Adipocyte (in vitro differentiated cells): ENCODE measurements at regions not wholly inside any gene's neighbourhood (a gene's known extent, or its start where the extent isn't known, plus 50 kb on each side); places are given as distances from the start of the nearest gene placed in this dataset.
"Not testable (repeated sequence)": the region's sequence is repeated elsewhere in the genome, so short reads cannot be mapped to it uniquely, and the experiment has no call there.

ENCODE experiments used
- DNase-seq: peaks from one replicate; pipeline ENCODE4 v3.0.0-alpha.2; 2015; ENCODE audit warnings: low read depth
- H3K27me3 ChIP-seq: replicated peaks from 2 replicates; pipeline ENCODE4 v1.7.0; 2013; ENCODE audit warnings: mild to moderate bottlenecking, low read length, moderate library complexity; ENCODE audit not compliant: control insufficient read depth, insufficient read depth
- H3K36me3 ChIP-seq: 2 replicates; pipeline ENCODE4 v1.7.0; 2013; ENCODE audit warnings: low read length, mild to moderate bottlenecking, moderate library complexity; ENCODE audit not compliant: control insufficient read depth, insufficient read depth, severe bottlenecking
- H3K4me1 ChIP-seq: 2 replicates; pipeline ENCODE4 v1.7.0; 2013; ENCODE audit warnings: mild to moderate bottlenecking, low read length, moderate library complexity; ENCODE audit not compliant: control insufficient read depth, insufficient read depth
- H3K4me3 ChIP-seq: 2 replicates; pipeline ENCODE4 v1.7.0; 2013; ENCODE audit warnings: mild to moderate bottlenecking, low read length, moderate library complexity
- H3K9ac ChIP-seq: 2 replicates; pipeline ENCODE4 v1.7.0; 2013; ENCODE audit warnings: mild to moderate bottlenecking, low read length, moderate library complexity
- H3K9me3 ChIP-seq: 2 replicates; pipeline ENCODE4 v1.7.0; 2013; ENCODE audit warnings: mild to moderate bottlenecking, low read length, moderate library complexity; ENCODE audit not compliant: control insufficient read depth

DNA sequence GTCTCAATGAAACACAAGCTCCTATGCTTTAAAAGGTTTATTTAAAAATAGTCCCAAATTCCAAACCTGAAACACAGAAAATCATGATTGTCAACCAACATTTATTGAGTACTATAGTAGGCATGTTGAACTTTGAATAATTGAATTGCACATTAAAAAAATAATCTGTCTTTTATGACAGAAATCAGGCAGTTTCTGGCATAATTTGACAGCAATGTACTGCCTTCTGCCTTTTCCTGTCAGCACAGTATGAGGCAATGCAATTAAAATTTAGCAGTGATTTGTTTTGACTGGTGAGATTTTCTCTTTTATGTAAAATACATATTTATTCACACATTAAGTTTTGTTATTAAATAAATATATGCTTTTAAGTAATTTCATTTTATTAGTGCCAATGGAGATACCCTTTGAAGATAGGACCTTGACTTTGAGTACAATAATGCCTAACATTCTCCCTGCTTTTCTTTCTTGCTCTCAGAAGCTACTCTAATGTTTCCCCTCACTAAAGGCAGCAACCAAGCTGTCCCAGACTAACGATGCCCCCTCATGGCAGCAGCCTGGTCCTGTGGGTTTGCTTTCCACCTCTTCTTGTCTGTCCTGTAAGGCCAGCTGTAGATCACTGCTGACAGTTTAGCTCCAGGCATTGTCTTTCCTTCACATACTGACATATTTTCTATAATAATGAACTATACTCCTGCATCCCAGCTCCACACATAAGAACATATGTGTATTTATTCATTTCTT, 346.7 kb downstream of the IL20RB start:
- Histone ChIP-seq H3K4me1 (no peaks in the 10 kb centered on the region), H3K9me3 (no peaks in the 10 kb centered on the region), H3K9ac (no peak overlapping the region), H3K4me3 (no peak overlapping the region), H3K36me3 (no peaks in the 10 kb centered on the region), H3K27me3 (no peaks in the 10 kb centered on the region)
- no peak for DNase-seq

DNA sequence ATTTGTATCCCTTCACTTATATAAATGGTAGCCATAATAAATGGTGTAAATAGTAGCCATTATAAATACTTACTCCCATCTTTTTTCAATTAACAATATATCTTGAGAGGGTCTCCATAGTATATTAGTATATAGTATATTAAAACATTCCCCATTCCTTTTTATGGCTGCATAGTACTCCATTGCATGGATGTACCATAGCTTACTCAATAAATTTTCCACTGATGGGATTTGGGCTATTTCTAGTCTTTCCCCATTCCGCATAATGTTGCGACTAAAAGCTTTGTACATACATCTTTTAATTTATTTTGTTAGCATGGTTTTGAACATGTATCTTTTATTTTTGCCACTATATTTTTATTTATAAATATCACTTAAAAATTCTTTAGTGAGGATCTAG, 366.3 kb downstream of the IL20RB start:
- H3K9ac ChIP-seq, result no peak overlapping the region

DNA sequence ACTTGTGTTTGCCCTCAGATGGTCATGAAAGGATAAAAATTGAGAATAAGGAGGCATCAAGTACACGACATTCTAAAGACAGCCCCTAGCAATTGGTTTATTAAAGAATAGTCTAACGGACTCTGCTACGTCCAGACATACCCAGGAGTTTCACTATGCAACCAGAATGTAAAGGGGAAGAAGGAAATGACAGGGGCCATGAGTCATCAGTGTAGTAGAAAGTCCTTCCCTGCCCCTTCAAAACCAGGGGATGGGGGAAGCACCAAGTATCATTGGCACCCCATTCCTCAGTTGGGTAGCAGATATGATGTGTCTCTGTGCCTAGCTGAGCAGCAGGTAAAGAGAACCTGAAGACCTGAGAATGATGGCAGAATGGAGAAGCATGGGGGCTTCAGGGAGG, 367.4 kb downstream of the IL20RB start:
- Histone ChIP-seq H3K9ac (no peak overlapping the region), H3K4me3 (no peak overlapping the region), H3K36me3 (no peaks in the 10 kb centered on the region), H3K27me3 (no peaks in the 10 kb centered on the region), H3K4me1 (no peaks in the 10 kb centered on the region), H3K9me3 (peaks cover 6% of the 10 kb centered on the region)
- no peak for DNase-seq

More for the DNA sequence above, 366.3 kb downstream of the IL20RB start:
- DNase-seq, result no peak
- Histone ChIP-seq H3K4me3 (no peak overlapping the region), H3K36me3 (no peaks in the 10 kb centered on the region), H3K27me3 (no peaks in the 10 kb centered on the region), H3K4me1 (no peaks in the 10 kb centered on the region), H3K9me3 (peaks cover 6% of the 10 kb centered on the region)

DNA sequence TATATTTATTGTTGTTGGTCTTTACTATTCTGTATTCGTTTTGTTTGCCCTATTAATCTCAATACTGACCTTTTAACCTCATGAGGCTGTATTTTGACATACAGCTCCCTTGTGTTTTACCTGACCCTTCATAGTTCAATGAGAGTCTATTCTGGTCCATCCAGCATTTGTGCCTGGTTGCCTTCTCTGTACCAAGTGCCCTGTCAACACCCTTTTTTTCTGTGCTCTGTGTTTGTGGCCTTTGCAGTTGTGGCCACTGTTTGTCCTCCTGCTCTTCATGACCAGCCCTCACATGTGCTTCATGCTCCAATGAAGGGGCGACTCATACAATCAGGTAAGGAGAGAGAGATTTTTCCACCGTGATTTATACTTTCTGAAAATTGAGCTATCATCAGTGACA, 368.2 kb downstream of the IL20RB start:
- Histone ChIP-seq H3K27me3 (no peaks in the 10 kb centered on the region), H3K4me1 (no peaks in the 10 kb centered on the region), H3K9me3 (peaks cover 6% of the 10 kb centered on the region), H3K36me3 (no peaks in the 10 kb centered on the region), H3K9ac (no peak overlapping the region), H3K4me3 (no peak overlapping the region)
- no peak for DNase-seq

DNA sequence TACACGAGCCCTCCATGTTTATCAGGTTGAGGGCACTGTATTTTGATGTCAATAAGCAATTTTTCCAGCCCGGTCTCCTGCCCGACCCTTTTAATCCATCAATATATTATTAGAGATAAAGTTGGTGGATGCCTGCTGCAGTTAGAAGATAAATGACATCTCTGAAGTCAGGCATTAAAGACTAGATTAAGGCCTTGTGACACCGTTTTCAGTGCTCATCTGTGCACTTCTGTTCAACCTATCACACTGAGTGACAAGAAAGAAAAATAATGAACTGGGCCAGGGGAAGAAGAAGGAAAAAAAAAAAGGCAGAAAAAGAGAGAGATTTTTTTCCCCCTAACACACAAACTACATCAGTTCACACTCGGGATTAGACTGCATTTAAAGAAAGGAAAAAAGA, 371.8 kb downstream of the IL20RB start:
- H3K36me3 ChIP-seq, result no peaks in the 10 kb centered on the region
- no peaks in the 10 kb centered on the region for H3K27me3 ChIP-seq
- no peak overlapping the region for H3K4me3 ChIP-seq
- H3K4me1 ChIP-seq, result no peaks in the 10 kb centered on the region
- no peak for DNase-seq
- no peak overlapping the region for H3K9ac ChIP-seq
- peaks cover 3% of the 10 kb centered on the region for H3K9me3 ChIP-seq

DNA sequence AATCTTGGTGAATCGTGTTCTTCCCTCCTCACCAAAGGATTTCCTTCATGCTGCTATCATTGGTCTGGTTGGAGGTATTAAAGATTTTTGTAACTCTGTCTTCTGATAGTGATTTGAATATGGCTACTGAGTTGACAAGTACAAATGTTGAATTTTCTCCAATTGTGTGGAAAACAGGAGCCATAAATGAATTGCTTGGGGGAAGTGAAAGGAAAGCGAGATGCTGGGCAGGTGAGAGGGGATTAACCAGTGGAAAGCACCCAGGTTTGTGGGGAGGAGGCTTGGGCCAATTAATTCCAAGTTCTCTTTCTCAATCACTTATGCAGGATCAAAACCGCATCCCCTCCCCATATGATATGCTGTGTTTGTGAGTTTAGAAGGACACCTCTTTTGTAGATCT, 372.5 kb downstream of the IL20RB start:
- Histone ChIP-seq H3K27me3 (no peaks in the 10 kb centered on the region), H3K4me3 (no peak overlapping the region), H3K9ac (no peak overlapping the region), H3K9me3 (peaks cover 3% of the 10 kb centered on the region), H3K36me3 (no peaks in the 10 kb centered on the region), H3K4me1 (no peaks in the 10 kb centered on the region)
- DNase-seq, result no peak

DNA sequence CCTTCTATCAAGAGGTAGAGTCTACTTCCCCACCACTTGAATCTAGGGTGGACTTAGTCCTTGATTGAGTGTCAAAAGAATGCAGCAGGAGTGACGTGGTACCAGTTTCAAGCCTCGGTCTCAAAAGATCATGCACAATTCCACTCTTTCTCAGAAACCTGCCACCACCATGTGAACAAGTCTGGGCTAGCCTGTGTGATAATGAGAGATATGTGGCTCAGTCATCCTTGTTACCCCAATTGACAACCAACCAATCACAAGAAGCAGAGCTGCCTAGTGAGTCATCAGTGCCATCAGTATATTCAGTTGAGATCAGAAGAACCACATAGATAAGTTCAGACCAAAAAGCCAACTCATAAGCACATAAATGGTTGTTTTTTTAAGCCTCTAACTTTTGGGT, 374.5 kb downstream of the IL20RB start:
- Histone ChIP-seq H3K27me3 (no peaks in the 10 kb centered on the region), H3K9ac (no peak overlapping the region), H3K4me1 (no peaks in the 10 kb centered on the region), H3K4me3 (no peak overlapping the region), H3K36me3 (no peaks in the 10 kb centered on the region), H3K9me3 (peaks cover 3% of the 10 kb centered on the region)
- DNase-seq, result no peak

DNA sequence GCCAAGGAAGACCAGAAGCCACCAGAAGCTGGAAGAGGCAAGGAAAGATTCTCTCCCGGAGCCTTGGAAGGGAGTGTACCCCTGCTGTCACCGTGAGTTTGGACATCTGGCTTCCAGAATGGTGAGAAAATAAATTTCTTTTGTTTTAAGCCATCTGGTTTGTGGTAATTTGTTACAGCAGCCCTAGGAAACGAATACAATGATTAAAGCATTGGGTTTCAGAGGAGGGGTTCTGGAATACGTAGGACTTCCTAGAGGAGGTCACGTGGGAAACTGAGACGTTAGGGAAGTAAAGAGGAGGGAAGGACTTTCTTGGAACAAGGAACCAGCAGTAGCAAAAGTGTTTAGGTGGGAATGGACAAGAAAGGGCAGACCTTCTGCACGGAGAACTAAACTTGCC, 377.7 kb downstream of the IL20RB start:
- no peaks in the 10 kb centered on the region for H3K9me3 ChIP-seq
- no peaks in the 10 kb centered on the region for H3K27me3 ChIP-seq
- H3K9ac ChIP-seq, result no peak overlapping the region
- H3K36me3 ChIP-seq, result no peaks in the 10 kb centered on the region
- DNase-seq, result no peak
- H3K4me1 ChIP-seq, result no peaks in the 10 kb centered on the region
- H3K4me3 ChIP-seq, result no peak overlapping the region

DNA sequence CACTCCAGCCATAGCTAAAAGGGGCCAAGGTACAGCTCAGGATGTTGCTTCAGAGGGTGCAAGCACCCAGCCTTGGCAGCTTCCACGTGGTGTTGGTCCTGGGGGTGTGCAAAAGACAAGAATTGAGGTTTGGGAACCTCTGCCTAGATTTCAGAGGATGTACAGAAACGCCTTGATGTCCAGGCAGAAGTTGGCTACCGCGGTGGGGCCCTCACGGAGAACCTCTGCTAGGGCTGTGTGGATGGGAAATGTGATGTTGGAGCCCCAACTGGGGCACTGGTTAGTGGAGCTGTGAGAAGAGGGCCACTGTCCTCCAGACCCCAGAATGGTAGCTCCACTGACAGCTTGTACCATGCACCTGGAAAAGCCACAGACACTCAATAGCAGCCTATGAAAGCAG, 380.6 kb downstream of the IL20RB start:
- H3K9me3 ChIP-seq, DNase-seq, H3K4me1 ChIP-seq, H3K36me3 ChIP-seq, H3K27me3 ChIP-seq, H3K9ac ChIP-seq, H3K4me3 ChIP-seq: not testable (repeated sequence)

DNA sequence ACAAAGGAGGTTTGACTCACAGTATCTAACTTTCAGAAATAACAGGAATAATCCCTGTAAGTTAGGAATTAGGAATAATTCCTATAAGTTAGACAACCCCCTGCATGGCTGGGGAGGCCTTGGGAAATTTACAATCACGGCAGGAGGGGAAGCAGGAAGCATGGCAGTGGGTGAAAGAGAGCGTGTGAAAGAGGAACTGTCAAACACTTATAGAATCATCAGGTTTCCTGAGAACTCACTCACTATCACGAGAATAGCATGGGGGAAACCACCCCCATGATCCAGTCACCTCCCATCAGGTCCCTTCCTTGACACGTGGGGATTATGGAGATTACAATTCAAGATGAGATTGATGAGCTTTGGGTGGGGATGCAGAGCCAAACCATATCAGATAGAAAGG, 385.5 kb downstream of the IL20RB start:
- no peak overlapping the region for H3K9ac ChIP-seq
- H3K4me3 ChIP-seq, result no peak overlapping the region
- H3K4me1 ChIP-seq, result no peaks in the 10 kb centered on the region
- no peaks in the 10 kb centered on the region for H3K9me3 ChIP-seq
- H3K27me3 ChIP-seq, result no peaks in the 10 kb centered on the region
- no peaks in the 10 kb centered on the region for H3K36me3 ChIP-seq
- DNase-seq, result no peak

DNA sequence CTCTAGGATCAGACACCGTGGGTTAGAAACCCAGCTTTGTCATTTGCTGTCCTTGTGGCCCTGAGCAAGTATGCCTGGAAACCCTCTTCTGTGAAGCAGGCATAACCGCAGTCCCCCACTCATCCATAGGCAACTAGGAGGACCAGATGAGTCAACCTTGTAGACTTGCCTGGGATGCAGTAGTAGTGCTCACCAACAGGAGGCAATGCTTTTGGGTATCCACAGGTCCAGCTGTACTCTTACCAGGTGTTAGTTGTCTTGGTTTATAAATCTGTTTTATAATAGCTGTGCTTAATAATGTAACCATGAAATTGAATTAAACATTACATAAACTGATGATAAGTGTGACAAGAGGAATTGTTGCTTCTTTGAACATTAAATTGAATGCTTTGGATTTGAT, 389.3 kb downstream of the IL20RB start:
- Histone ChIP-seq H3K9ac (no peak overlapping the region), H3K4me1 (no peaks in the 10 kb centered on the region), H3K27me3 (no peaks in the 10 kb centered on the region), H3K36me3 (no peaks in the 10 kb centered on the region), H3K4me3 (no peak overlapping the region), H3K9me3 (no peaks in the 10 kb centered on the region)
- no peak for DNase-seq

DNA sequence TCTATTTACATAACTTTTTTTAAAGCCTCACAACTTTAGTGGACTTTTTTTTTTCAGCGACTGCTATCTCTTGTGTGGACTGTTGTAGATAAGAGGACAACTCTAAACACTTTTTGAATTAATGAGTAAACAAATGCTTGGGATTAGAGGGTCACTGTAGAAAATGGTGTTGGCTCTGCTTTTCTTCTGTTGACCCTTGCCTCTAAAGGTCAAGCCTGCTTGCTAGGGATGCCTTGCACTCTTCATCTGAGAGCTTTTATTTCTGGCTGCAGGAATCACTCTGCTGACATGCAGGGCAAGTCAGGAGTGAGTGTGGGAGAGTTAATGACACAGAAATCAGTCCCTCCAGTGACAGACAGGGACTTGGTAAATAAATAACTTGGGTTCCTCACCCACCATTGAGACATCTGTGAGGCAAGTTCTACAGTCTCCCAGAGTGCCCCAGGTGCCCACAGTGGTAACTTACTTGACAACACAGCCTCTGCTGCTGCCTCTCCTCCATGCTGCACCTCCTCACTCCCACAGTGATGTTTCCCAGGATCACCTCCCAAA, 390.1 kb downstream of the IL20RB start:
- no peak for DNase-seq
- no peaks in the 10 kb centered on the region for H3K36me3 ChIP-seq
- no peaks in the 10 kb centered on the region for H3K9me3 ChIP-seq
- no peak overlapping the region for H3K4me3 ChIP-seq
- H3K27me3 ChIP-seq, result no peaks in the 10 kb centered on the region
- no peak overlapping the region for H3K9ac ChIP-seq
- H3K4me1 ChIP-seq, result no peaks in the 10 kb centered on the region
